Mammary epithelial cell (primary cell): ENCODE measurements at regions not wholly inside any gene's neighbourhood (a gene's known extent, or its start where the extent isn't known, plus 50 kb on each side); places are given as distances from the start of the nearest gene placed in this dataset.

Experiments used
- EZH2 ChIP-seq: IDR thresholded peaks from 2 replicates; pipeline ENCODE4 v1.6.1; 2012; ENCODE audit warnings: low read length, inconsistent platforms, borderline replicate concordance
- TF ChIP-seq, protein P1 (sequence below), 2 donors: IDR thresholded peaks in 1 of 2; conservative IDR thresholded peaks in 1 of 2; 2 replicates each; pipeline ENCODE4 v1.5.1; 2011 to 2012; ENCODE audit warnings: inconsistent platforms in 2 of 2, low read length in 2 of 2, mild to moderate bottlenecking in 2 of 2, control low read depth in 1 of 2, low read depth in 1 of 2; ENCODE audit not compliant: insufficient read depth in 1 of 2; ENCODE audit errors: extremely low read depth in 1 of 2

DNA sequence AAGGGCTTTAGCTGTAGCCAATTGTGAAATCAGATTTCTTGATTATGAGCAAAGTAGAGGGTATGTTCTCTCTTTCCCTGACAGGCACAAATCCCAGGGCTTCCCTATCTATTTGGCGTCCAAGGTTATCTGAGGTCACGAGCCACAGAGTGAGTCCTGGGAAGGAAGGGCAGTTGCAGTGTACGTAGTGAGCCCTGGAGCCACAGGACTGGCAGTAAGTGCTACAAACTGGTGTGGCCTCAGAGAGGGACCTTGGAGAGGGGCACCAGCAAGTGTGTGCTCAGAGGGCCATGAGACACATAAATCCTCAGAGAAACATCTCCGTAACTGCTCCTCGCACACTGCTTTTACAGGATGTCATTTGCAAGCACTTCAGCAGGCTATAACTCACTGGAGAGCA lies 115.5 kb upstream of the SH3BP4 start:
- TF ChIP-seq, protein P1, sequence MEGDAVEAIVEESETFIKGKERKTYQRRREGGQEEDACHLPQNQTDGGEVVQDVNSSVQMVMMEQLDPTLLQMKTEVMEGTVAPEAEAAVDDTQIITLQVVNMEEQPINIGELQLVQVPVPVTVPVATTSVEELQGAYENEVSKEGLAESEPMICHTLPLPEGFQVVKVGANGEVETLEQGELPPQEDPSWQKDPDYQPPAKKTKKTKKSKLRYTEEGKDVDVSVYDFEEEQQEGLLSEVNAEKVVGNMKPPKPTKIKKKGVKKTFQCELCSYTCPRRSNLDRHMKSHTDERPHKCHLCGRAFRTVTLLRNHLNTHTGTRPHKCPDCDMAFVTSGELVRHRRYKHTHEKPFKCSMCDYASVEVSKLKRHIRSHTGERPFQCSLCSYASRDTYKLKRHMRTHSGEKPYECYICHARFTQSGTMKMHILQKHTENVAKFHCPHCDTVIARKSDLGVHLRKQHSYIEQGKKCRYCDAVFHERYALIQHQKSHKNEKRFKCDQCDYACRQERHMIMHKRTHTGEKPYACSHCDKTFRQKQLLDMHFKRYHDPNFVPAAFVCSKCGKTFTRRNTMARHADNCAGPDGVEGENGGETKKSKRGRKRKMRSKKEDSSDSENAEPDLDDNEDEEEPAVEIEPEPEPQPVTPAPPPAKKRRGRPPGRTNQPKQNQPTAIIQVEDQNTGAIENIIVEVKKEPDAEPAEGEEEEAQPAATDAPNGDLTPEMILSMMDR (conservative IDR thresholded peaks at IDR 0.05 in 1 of 2, IDR thresholded peaks at IDR 0.05 in 1 of 2; ENCODE audit: extremely low read depth in 1 of 2, insufficient read depth in 1 of 2, low read depth in 1 of 2, low read length in 2 of 2): no peak
- no peak for TF ChIP-seq EZH2
